ENCODE measurements at regions not wholly inside any gene's neighbourhood (a gene's known extent, or its start where the extent isn't known, plus 50 kb on each side); places are given as distances from the start of the nearest gene placed in this dataset.

GRCh38 chr7:18081617-18082016, 54.0 kb upstream of the PRPS1L1 start:
- no peak overlapping the region for H3K4me3 ChIP-seq (ENCODE audit: control insufficient read depth in 1 of 7, extremely low read depth in 1 of 7, insufficient read depth in 4 of 7, low read depth in 2 of 7, low read length in 6 of 7)
- ChIA-PET CTCF (interaction anchor here (1.0 to 1.4 kb wide), 2 partner anchors 18 to 19 kb away, joined by 3 to 5 read pairs; no protein-coding TSS in a partner anchor), POLR2A (no interaction called here)
- H3K4me1 ChIP-seq (ENCODE audit: control extremely low read depth in 1 of 4, control insufficient read depth in 4 of 4, insufficient read depth in 4 of 4, low read length in 3 of 4): peaks cover 0 to 8% (median 6%) of the 10 kb centered on the region in 4 experiments
- no peak for DNase-seq
- H3K9me3 ChIP-seq (ENCODE audit: control extremely low read depth in 1 of 5, control insufficient read depth in 4 of 5, insufficient read depth in 2 of 5, low read depth in 1 of 5, low read length in 4 of 5): peaks cover 0 to 14% (median 7%) of the 10 kb centered on the region in 5 experiments
- no peak overlapping the region for H3K27ac ChIP-seq (ENCODE audit: insufficient read depth in 1 of 2, low read depth in 1 of 2, low read length in 2 of 2, poor library complexity in 1 of 2, severe bottlenecking in 2 of 2)
- no peaks in the 10 kb centered on the region for H3K36me3 ChIP-seq (ENCODE audit: control insufficient read depth in 4 of 4, insufficient read depth in 4 of 4, low read length in 3 of 4)
- peaks cover 0 to 13% (median 3%) of the 10 kb centered on the region in 5 experiments for H3K27me3 ChIP-seq (replicated peaks in 2 of 5; ENCODE audit: control insufficient read depth in 4 of 5, insufficient read depth in 5 of 5, low read length in 4 of 5)

GRCh38 chr7:18082169-18082568, 54.5 kb upstream of the PRPS1L1 start:
- no peak overlapping the region for H3K4me3 ChIP-seq (ENCODE audit: control insufficient read depth in 1 of 7, extremely low read depth in 1 of 7, insufficient read depth in 4 of 7, low read depth in 2 of 7, low read length in 6 of 7)
- 100% methylated on average over 2 of the region's 2 CpGs for WGBS (ENCODE audit: insufficient coverage)
- no peak for DNase-seq
- H3K27me3 ChIP-seq (replicated peaks in 2 of 5; ENCODE audit: control insufficient read depth in 4 of 5, insufficient read depth in 5 of 5, low read length in 4 of 5): peaks cover 0 to 16% (median 3%) of the 10 kb centered on the region in 5 experiments
- no peaks in the 10 kb centered on the region for H3K36me3 ChIP-seq (ENCODE audit: control insufficient read depth in 4 of 4, insufficient read depth in 4 of 4, low read length in 3 of 4)
- peaks cover 0 to 14% (median 7%) of the 10 kb centered on the region in 5 experiments for H3K9me3 ChIP-seq (ENCODE audit: control extremely low read depth in 1 of 5, control insufficient read depth in 4 of 5, insufficient read depth in 2 of 5, low read depth in 1 of 5, low read length in 4 of 5)
- peaks cover 0 to 8% (median 8%) of the 10 kb centered on the region in 4 experiments for H3K4me1 ChIP-seq (ENCODE audit: control extremely low read depth in 1 of 4, control insufficient read depth in 4 of 4, insufficient read depth in 4 of 4, low read length in 3 of 4)
- H3K27ac ChIP-seq (ENCODE audit: insufficient read depth in 1 of 2, low read depth in 1 of 2, low read length in 2 of 2, poor library complexity in 1 of 2, severe bottlenecking in 2 of 2): no peak overlapping the region
- ChIA-PET POLR2A (no interaction called here), CTCF (interaction anchor here (1.0 to 1.4 kb wide), 2 partner anchors 18 to 20 kb away, joined by 3 to 5 read pairs; no protein-coding TSS in a partner anchor)

- Histone ChIP-seq H3K9me3 (ENCODE audit: control extremely low read depth in 1 of 5, control insufficient read depth in 4 of 5, insufficient read depth in 2 of 5, low read depth in 1 of 5, low read length in 4 of 5) (peaks cover 0 to 11% (median 7%) of the 10 kb centered on the region in 5 experiments), H3K27ac (ENCODE audit: insufficient read depth in 1 of 2, low read depth in 1 of 2, low read length in 2 of 2, poor library complexity in 1 of 2, severe bottlenecking in 2 of 2) (no peak overlapping the region), H3K36me3 (ENCODE audit: control insufficient read depth in 4 of 4, insufficient read depth in 4 of 4, low read length in 3 of 4) (no peaks in the 10 kb centered on the region), H3K4me1 (ENCODE audit: control extremely low read depth in 1 of 4, control insufficient read depth in 4 of 4, insufficient read depth in 4 of 4, low read length in 3 of 4) (peaks cover 0 to 11% (median 9%) of the 10 kb centered on the region in 4 experiments), H3K27me3 (replicated peaks in 2 of 5; ENCODE audit: control insufficient read depth in 4 of 5, insufficient read depth in 5 of 5, low read length in 4 of 5) (peaks cover 0 to 25% (median 10%) of the 10 kb centered on the region in 5 experiments), H3K4me3 (ENCODE audit: control insufficient read depth in 1 of 7, extremely low read depth in 1 of 7, insufficient read depth in 4 of 7, low read depth in 2 of 7, low read length in 6 of 7) (peak overlapping the region; percentile 41 to 81 (median 70))
- ChIA-PET POLR2A (no interaction called here), CTCF (no interaction called here)
- peak; percentile 18 to 64 (median 53) for DNase-seq
- WGBS (ENCODE audit: insufficient coverage): 0% methylated on average over 74 of the region's 108 CpGs
Measured at GRCh38 chr7:18086165-18087025, 58.7 kb upstream of the PRPS1L1 start.

GRCh38 chr7:18087026-18087686, 59.5 kb upstream of the PRPS1L1 start:
- Histone ChIP-seq H3K4me1 (ENCODE audit: control extremely low read depth in 1 of 4, control insufficient read depth in 4 of 4, insufficient read depth in 4 of 4, low read length in 3 of 4) (peaks cover 0 to 11% (median 9%) of the 10 kb centered on the region in 4 experiments), H3K4me3 (ENCODE audit: control insufficient read depth in 1 of 7, extremely low read depth in 1 of 7, insufficient read depth in 4 of 7, low read depth in 2 of 7, low read length in 6 of 7) (peak overlapping the region in 6 of 7 experiments; percentile 56 to 81 (median 68)), H3K9me3 (ENCODE audit: control extremely low read depth in 1 of 5, control insufficient read depth in 4 of 5, insufficient read depth in 2 of 5, low read depth in 1 of 5, low read length in 4 of 5) (peaks cover 0 to 6% (median 4%) of the 10 kb centered on the region in 5 experiments), H3K36me3 (ENCODE audit: control insufficient read depth in 4 of 4, insufficient read depth in 4 of 4, low read length in 3 of 4) (no peaks in the 10 kb centered on the region), H3K27me3 (replicated peaks in 2 of 5; ENCODE audit: control insufficient read depth in 4 of 5, insufficient read depth in 5 of 5, low read length in 4 of 5) (peaks cover 0 to 25% (median 10%) of the 10 kb centered on the region in 5 experiments), H3K27ac (ENCODE audit: insufficient read depth in 1 of 2, low read depth in 1 of 2, low read length in 2 of 2, poor library complexity in 1 of 2, severe bottlenecking in 2 of 2) (no peak overlapping the region)
- DNase-seq: peak in 1 of 3 donors; percentile 6
- POLR2A ChIA-PET: no interaction called here
- WGBS (ENCODE audit: insufficient coverage): 24% methylated on average over 25 of the region's 38 CpGs
- CTCF ChIA-PET: no interaction called here

- peaks cover 0 to 25% (median 10%) of the 10 kb centered on the region in 5 experiments for H3K27me3 ChIP-seq (replicated peaks in 2 of 5; ENCODE audit: control insufficient read depth in 4 of 5, insufficient read depth in 5 of 5, low read length in 4 of 5)
- peaks cover 0 to 11% (median 9%) of the 10 kb centered on the region in 4 experiments for H3K4me1 ChIP-seq (ENCODE audit: control extremely low read depth in 1 of 4, control insufficient read depth in 4 of 4, insufficient read depth in 4 of 4, low read length in 3 of 4)
- no peaks in the 10 kb centered on the region for H3K36me3 ChIP-seq (ENCODE audit: control insufficient read depth in 4 of 4, insufficient read depth in 4 of 4, low read length in 3 of 4)
- no peak for DNase-seq
- POLR2A ChIA-PET: no interaction called here
- peaks cover 0 to under 1% (median 0%) of the 10 kb centered on the region in 5 experiments for H3K9me3 ChIP-seq (ENCODE audit: control extremely low read depth in 1 of 5, control insufficient read depth in 4 of 5, insufficient read depth in 2 of 5, low read depth in 1 of 5, low read length in 4 of 5)
- 98% methylated on average over 12 of the region's 14 CpGs for WGBS (ENCODE audit: insufficient coverage)
- H3K27ac ChIP-seq (ENCODE audit: insufficient read depth in 1 of 2, low read depth in 1 of 2, low read length in 2 of 2, poor library complexity in 1 of 2, severe bottlenecking in 2 of 2): no peak overlapping the region
- H3K4me3 ChIP-seq (ENCODE audit: control insufficient read depth in 1 of 7, extremely low read depth in 1 of 7, insufficient read depth in 4 of 7, low read depth in 2 of 7, low read length in 6 of 7): no peak overlapping the region
- CTCF ChIA-PET: no interaction called here
Measured at GRCh38 chr7:18087687-18088078, 60.0 kb upstream of the PRPS1L1 start.

- no peak overlapping the region for H3K27ac ChIP-seq (ENCODE audit: insufficient read depth in 1 of 2, low read depth in 1 of 2, low read length in 2 of 2, poor library complexity in 1 of 2, severe bottlenecking in 2 of 2)
- peaks cover 0 to 8% (median 1%) of the 10 kb centered on the region in 5 experiments for H3K9me3 ChIP-seq (ENCODE audit: control extremely low read depth in 1 of 5, control insufficient read depth in 4 of 5, insufficient read depth in 2 of 5, low read depth in 1 of 5, low read length in 4 of 5)
- CTCF ChIA-PET: interaction anchor here (1.0 kb wide), 1 partner anchor 454 kb away, joined by 3 read pairs; no protein-coding TSS in a partner anchor
- POLR2A ChIA-PET: no interaction called here
- H3K27me3 ChIP-seq (replicated peaks in 2 of 5; ENCODE audit: control insufficient read depth in 4 of 5, insufficient read depth in 5 of 5, low read length in 4 of 5): no peaks in the 10 kb centered on the region
- H3K4me3 ChIP-seq (ENCODE audit: control insufficient read depth in 1 of 7, extremely low read depth in 1 of 7, insufficient read depth in 4 of 7, low read depth in 2 of 7, low read length in 6 of 7): no peak overlapping the region
- no peak for DNase-seq
- H3K36me3 ChIP-seq (ENCODE audit: control insufficient read depth in 4 of 4, insufficient read depth in 4 of 4, low read length in 3 of 4): no peaks in the 10 kb centered on the region
- no peaks in the 10 kb centered on the region for H3K4me1 ChIP-seq (ENCODE audit: control extremely low read depth in 1 of 4, control insufficient read depth in 4 of 4, insufficient read depth in 4 of 4, low read length in 3 of 4)
- WGBS (ENCODE audit: insufficient coverage): no CpG with 5 or more reads among the region's 2 CpGs
Measured at GRCh38 chr7:18096087-18096486, 68.4 kb upstream of the PRPS1L1 start.

- CTCF ChIA-PET: no interaction called here
- H3K27ac ChIP-seq (ENCODE audit: insufficient read depth in 1 of 2, low read depth in 1 of 2, low read length in 2 of 2, poor library complexity in 1 of 2, severe bottlenecking in 2 of 2): no peak overlapping the region
- POLR2A ChIA-PET: no interaction called here
- H3K36me3 ChIP-seq (ENCODE audit: control insufficient read depth in 4 of 4, insufficient read depth in 4 of 4, low read length in 3 of 4): no peaks in the 10 kb centered on the region
- no peaks in the 10 kb centered on the region for H3K27me3 ChIP-seq (replicated peaks in 2 of 5; ENCODE audit: control insufficient read depth in 4 of 5, insufficient read depth in 5 of 5, low read length in 4 of 5)
- peaks cover 0 to 11% (median 1%) of the 10 kb centered on the region in 5 experiments for H3K9me3 ChIP-seq (ENCODE audit: control extremely low read depth in 1 of 5, control insufficient read depth in 4 of 5, insufficient read depth in 2 of 5, low read depth in 1 of 5, low read length in 4 of 5)
- WGBS (ENCODE audit: insufficient coverage): 100% methylated on average over 2 of the region's 2 CpGs
- H3K4me1 ChIP-seq (ENCODE audit: control extremely low read depth in 1 of 4, control insufficient read depth in 4 of 4, insufficient read depth in 4 of 4, low read length in 3 of 4): no peaks in the 10 kb centered on the region
- DNase-seq: no peak
- no peak overlapping the region for H3K4me3 ChIP-seq (ENCODE audit: control insufficient read depth in 1 of 7, extremely low read depth in 1 of 7, insufficient read depth in 4 of 7, low read depth in 2 of 7, low read length in 6 of 7)
Measured at GRCh38 chr7:18102576-18102975, 74.9 kb upstream of the PRPS1L1 start.

Measured in common myeloid progenitor, CD34-positive (primary cell).